IPS-18c (cell line): ENCODE measurements at regions not wholly inside any gene's neighbourhood (a gene's known extent, or its start where the extent isn't known, plus 50 kb on each side); places are given as distances from the start of the nearest gene placed in this dataset.

ENCODE experiments used
- H3K4me3 ChIP-seq: 2 replicates; pipeline ENCODE4 v1.7.0; 2013; ENCODE audit warnings: low read depth, mild to moderate bottlenecking, low read length, moderate library complexity; ENCODE audit not compliant: insufficient read depth
- H3K9me3 ChIP-seq: one replicate; pipeline ENCODE4 v1.6.1; 2013; ENCODE audit warnings: mild to moderate bottlenecking, low read length, moderate library complexity; ENCODE audit not compliant: control insufficient read depth, insufficient read depth

DNA sequence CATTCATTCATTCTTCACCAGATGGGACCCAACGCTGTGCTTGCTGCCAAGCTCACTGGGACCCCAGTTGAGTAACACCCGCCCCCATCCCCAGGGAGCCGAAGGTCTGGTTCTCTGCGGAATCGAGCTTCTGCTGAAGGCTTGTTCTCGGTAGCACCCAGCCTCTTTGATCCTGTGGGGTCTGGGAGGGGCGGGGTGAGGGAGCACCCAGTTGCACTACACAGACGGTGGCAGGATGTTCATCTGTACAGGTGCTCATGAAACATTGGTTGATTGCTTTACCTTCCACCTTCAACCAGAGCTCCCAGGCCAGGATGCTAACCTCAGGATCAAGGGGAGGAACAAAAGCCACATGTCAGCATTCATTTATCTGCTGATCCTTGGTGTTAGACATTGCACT lies 77.7 kb upstream of the RGMA start:
- Histone ChIP-seq H3K9me3 (no peaks in the 10 kb centered on the region), H3K4me3 (no peak overlapping the region)

DNA sequence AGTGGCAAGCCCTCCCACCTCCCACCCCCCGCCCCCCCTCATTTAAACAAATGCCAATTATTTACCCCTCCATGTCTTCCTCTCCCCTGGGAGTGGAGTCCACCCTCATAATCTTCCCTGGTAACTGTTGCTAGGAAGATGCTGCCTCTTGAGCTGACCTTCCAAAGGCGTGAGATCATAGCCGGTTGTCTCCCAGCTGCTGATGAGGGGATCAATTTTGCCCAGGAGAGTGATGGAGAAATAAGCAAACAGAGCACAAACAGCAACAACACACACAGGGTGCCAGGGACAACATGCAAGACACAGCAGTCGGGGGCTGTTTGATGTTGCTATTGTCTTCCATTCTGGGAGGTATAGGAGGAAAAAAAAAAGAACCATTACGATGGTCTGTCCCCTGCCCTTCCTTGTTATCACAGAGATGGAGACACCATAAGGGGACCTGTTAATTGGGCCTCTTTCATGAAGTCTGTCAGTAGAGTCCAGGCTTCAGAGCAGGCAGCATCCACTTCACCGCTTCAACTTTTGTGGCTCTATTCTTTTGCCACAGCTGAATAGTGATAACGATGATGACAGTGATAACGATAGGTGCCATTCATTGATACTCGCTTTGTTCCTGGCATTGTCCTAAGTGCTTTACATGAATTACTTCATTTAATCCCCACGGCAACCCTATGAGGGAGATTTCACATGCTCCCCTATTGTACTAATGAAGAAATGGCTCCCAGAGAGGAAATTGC lies 76.9 kb upstream of the RGMA start:
- Histone ChIP-seq H3K9me3 (no peaks in the 10 kb centered on the region), H3K4me3 (no peak overlapping the region)

DNA sequence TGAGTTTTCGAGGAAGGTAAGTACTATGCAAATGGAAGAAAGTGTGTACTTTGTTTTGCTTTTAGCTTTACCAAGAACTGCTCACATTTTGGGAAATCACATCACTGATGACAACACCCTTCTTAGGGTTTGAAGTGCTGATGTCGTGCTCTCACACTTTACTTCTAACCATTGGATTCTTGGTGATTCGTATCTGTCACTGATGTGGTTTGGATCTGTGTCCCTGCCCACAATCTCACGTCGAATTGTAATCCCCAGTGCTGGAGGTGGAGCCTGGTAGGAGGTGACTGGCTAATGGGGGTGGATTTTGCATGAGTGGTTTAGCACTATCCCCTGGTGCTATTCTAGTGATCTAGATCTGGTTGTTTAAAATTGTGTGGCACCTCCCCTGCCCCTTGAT lies 75.4 kb upstream of the RGMA start:
- H3K4me3 ChIP-seq: no peak overlapping the region
- H3K9me3 ChIP-seq: no peaks in the 10 kb centered on the region

DNA sequence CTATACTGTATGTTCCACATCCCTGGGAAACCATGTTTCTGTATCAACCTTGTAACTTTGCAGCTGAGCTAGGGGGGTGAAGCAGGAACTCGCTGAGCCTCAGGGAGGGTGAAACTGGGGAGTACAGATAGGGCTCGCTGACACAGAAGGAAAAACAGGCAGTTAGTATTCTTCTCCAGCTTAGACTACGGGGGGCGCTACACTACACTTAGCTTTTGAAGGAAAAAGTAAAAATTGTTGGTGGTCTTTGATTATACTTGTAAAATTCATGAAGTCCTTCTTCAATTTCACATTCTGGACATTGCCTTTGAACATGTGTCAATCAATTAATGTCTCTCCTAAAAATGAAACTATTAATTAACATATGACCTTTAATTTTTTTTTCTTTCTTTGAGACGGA lies 73.5 kb upstream of the RGMA start:
- Histone ChIP-seq H3K9me3 (no peaks in the 10 kb centered on the region), H3K4me3 (no peak overlapping the region)

DNA sequence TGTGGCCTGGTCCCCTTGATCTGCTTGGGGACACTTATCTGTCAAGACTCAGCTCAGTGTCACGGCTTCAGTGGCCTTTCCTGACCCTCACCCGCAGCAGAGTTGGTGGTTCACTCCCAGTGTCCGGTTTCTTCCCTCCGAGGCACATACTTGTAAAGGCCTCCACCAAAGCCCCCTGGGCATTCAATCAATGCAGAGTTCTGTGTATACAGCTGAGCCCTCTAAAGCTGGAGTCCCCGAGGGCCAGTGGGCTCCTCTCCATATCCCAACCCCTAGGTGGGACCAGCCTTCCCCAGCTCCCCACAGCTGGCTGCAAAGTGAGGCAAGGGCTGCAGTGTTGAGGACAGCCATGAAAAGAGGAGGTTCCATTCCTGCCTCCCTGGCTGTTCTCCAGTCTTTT lies 70.9 kb upstream of the RGMA start:
- Histone ChIP-seq H3K4me3 (no peak overlapping the region), H3K9me3 (no peaks in the 10 kb centered on the region)

DNA sequence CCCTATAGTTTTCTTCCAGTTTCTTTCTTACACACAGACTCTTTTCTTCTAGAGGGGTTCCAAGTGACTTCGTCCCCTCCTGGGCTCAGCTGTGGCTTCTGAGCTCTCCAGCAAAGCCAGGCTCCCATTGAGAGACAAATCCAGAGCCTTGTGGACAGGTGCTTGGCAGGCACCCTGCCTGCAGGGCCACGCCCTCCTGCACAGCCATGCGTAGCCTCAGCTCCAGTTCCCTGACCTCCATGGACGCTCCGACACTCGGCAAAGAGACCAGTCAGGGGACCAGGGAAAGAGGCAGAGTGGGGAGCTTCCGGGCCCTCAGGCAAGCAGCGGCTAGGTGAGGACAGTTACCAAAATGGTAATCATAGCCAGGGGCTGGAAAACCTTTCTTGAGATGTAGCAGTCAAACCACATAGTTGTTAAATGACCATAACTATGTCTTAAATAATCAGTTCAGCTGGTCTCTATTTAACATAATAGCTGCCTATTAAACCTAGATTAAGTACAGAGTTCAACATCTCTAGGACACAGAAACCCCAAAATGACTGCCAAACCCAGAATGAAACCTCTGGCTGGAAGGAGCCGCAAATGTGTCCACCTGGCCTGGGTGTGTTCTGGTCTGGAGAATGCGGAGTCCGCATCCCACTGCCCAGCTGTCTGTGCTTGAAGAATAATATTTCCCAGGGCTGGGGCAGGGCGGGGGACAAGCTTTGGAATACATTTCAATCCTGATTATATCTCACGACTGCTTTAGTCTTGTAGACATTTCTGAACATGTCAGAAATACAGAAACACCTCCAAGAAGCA lies 69.3 kb upstream of the RGMA start:
- no peaks in the 10 kb centered on the region for H3K9me3 ChIP-seq

DNA sequence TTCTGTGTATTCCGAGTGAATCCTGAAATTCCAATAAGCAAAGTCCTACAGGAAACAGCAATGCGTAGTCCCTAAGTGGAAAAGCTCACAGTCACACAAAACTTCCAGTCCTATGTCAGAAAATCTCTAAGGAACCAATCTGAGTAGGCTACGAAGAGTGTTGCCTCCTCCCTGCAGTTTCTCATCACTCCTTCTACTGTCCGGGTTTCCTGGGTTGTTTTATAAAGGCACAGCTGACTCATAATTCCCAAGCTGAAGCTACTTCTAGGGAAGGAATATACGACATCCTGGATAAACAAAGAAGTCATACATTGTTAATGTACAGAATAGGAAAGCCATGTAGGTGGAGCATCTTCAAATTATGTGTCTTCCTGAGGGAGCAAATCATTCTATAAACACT lies 65.7 kb upstream of the RGMA start:
- Histone ChIP-seq H3K4me3 (no peak overlapping the region), H3K9me3 (no peaks in the 10 kb centered on the region)

More for the DNA sequence above, 69.3 kb upstream of the RGMA start:
- H3K4me3 ChIP-seq: no peak overlapping the region

DNA sequence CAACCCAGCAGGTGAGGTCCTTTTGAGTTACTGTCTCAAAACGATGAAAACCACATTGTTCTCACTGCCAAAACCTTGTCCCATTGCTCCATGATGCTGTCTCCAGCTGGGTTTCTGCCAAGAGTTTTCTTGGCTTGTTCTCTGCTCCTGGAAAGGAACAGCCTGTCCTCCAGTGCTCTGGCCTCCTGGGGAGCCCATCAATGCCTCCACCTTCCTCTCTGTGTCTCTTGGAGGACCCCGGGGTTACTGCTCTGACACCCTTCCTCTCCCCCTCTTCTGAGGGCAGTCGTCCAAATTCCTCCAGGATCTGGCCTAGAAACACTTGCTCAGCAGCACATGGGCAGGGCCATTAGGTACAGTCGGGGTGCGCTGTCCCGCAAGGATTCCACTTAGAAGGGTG lies 63.9 kb upstream of the RGMA start:
- no peaks in the 10 kb centered on the region for H3K9me3 ChIP-seq
- no peak overlapping the region for H3K4me3 ChIP-seq

DNA sequence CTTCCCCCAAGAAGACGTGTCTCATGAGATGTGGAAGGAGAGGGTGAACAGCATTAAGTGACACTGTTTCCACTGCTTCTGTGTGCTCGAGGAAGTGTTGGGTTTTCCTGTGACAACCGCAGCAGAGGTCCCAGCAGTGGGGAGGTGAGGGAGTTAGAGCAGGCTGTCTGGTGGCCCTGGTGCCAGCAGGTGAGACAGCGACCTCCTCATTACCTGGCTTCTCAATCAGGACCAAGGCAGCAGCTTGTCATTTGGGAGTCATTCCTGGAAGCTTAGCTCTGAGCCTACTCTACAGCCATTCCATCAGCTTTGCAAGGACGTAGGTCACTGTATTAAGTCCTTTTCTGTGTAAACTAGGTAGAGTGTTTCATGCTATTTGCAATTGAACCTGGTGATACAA lies 63.3 kb upstream of the RGMA start:
- Histone ChIP-seq H3K4me3 (no peak overlapping the region), H3K9me3 (no peaks in the 10 kb centered on the region)

DNA sequence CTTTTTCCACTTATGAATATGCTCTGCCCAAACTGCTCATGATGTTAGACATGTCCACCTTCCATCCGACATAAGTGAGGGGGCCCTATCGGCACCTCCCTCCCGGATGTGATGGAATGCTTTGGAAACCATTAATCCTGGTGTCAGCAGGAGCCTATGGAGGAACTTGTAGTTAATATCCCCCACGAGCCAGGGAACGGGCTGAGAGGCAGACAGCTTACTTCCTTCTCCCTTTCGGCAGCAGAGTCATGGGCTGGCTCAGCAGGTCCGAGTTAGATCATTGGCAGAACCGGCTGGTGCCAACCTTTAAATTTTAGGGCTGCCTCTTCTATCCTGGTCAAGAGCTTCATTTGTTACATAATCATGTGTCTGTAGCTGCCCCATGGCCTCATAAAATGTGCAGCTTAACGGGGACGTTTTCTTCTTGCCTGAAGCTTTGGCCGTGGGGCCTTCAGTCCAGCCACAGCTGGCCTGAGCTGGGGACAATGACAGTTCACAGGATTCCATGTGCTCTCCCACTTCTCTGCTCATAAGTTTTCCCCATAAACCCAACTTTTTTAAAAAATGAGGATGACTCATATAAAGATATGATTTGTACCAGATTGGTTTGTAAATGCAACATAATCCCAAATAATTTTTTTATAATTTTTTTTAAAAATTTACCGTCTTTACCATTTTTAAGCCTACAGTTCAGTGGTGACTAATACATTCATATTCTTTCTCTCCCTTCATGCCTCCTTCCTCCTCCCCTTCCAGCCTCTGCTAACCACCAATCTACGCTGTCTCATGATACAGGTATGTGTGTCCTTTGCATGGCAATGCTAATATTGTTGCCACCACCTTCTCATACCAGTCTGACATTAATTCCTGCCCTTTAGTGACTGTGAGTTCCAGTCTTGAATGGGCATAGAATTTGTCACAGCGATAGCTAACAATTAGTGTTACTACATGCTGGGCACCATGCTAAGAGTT lies 62.2 kb upstream of the RGMA start:
- no peak overlapping the region for H3K4me3 ChIP-seq

DNA sequence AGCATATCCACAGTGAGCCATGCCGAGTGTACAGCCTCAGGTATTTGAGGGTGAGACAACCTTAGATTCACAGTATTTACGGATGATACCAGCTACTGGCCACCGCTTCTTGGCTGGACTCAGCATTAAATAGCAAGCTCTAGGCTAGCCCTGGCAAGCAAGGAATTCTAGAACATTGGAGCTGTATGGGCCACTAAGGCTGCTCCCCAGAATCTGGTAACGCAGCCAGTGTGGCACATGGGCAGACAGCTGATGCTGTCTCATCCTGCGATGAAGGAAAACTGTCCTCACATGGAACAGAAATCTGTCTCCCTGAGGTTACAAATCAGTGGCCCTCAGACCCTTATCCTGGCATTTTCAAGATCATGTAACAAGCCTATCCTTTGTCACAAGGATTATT lies 57.6 kb upstream of the RGMA start:
- Histone ChIP-seq H3K9me3 (no peaks in the 10 kb centered on the region), H3K4me3 (no peak overlapping the region)

More for the DNA sequence above, 62.2 kb upstream of the RGMA start:
- no peaks in the 10 kb centered on the region for H3K9me3 ChIP-seq

DNA sequence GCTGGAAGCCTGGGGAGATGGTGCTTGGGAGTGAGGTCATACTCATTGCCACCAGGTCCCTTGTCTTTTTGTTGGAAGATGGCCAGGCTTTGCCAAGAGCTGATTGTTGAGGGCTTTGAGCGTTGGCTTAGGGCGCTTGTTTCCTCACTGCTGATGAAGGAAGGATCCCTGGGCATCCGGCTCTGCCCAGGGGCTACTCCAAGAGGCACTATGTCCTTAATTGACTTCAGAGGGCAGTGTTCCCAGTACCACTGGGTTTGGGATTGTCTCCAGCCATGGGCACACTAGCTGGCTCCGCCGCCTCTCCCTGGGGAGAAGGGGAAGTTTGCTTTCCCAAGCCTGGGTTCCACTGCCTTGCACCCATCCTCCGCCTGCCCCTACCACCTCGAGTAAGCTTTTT lies 57.2 kb upstream of the RGMA start:
- H3K9me3 ChIP-seq: no peaks in the 10 kb centered on the region
- no peak overlapping the region for H3K4me3 ChIP-seq

DNA sequence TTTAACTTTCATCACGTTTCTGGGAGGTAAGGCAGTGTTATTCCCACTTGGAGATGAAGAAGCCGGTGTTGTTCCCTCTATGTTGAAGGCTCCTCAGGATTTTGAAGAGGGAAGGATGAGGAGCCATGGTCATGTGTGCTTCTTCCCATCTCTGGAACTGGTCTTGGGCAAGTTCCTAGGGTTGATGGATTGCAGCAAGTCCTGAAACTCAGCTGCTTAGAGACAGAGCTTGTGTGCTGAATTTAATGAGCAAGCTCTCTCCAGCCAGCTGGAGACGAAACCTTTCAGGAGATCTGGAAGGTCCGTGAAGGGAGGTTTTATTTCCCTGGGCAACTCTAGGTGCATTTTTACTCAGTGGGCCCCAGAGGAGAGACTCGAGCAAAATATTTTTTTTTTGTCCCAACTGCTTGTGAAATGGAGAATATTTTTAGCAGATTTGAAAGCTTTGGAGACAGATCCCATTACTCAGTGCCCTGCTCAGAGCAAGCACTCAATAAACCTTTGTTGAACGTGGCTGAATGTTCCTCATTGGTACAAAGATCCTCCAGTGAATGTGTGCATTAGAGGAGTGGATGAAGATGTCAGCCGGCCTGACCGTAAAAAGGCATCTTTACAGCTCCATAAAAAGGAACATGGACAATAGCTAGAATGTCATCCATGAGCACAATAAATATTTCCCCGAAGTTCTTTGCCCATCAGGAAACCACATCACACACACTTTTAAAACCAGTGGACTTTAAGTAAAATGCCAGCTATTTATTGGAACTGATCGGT lies 55.6 kb upstream of the RGMA start:
- Histone ChIP-seq H3K4me3 (no peak overlapping the region), H3K9me3 (no peaks in the 10 kb centered on the region)

DNA sequence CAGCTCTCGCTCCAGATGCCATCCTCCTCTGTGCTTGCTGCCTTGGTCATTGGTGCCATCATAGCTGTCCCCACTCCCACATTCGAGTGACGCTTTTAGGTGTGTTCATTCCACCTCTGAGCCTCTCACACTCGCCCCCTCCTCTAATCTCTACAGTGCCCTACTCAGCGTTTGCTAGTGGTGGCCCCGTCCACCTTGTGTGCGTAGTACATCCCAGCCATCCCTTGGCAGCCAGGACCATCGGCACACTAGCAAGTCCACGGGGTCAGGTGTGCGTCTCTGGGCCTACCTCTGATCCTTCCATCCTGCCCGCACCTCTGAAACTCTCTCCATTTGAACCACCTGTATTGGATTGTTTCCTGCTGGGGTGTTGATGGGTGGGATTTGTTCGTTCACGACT lies 54.2 kb upstream of the RGMA start:
- H3K4me3 ChIP-seq: no peak overlapping the region

DNA sequence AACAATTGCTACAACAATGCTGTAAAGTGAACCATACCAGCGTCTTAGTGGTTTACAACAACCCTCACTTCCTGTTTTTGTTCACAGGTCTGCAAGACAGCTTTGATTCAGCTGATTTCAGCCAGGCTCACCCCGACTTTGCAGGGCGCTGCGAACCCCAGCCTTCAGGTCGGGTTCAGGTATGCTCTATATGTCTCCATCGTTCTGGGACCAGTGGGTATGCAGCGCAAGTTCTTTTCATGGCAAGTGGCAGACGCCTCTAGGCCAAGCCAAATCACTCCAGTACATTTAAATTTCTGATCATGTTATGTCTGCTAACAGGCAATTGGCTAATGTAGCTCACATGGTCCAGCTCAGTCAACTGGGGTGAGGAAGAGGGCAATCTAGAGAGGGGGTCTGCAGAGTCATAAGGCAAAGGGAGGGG lies 52.4 kb upstream of the RGMA start:
- no peak overlapping the region for H3K4me3 ChIP-seq
- no peaks in the 10 kb centered on the region for H3K9me3 ChIP-seq

More for the DNA sequence above, 54.2 kb upstream of the RGMA start:
- H3K9me3 ChIP-seq: no peaks in the 10 kb centered on the region

DNA sequence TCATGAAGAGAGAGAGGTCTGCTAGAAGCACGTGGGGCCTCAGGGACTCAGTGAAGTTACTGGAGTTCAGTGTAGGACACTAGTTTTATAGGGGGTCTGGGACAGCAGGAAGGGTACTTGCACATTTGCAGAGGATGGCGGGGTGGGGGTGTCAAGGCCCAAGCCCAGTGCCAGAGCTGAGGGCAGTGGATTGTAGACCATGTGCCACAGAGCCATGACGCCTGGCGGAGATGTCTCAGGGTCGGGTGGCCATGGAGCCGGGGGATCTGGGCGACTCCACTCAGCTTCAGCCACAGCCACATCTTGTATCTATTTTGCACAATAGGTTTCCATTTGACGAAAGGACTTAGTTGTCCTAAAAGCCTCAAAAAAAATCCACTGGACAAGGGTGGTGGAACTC lies 50.4 kb upstream of the RGMA start:
- no peak overlapping the region for H3K4me3 ChIP-seq

More for the DNA sequence above, 50.4 kb upstream of the RGMA start:
- H3K9me3 ChIP-seq: no peaks in the 10 kb centered on the region
